ENCODE measurements at regions not wholly inside any gene's neighbourhood (a gene's known extent, or its start where the extent isn't known, plus 50 kb on each side); places are given as distances from the start of the nearest gene placed in this dataset.

- no peak overlapping the region for H3K4me3 ChIP-seq (ENCODE audit: low read depth, low read length)
- no peak for TF ChIP-seq CTCF (IDR thresholded peaks at IDR 0.05; ENCODE audit: borderline replicate concordance, insufficient read depth, low read depth, low read length)
Observed at GRCh38 chrX:114152130-114152529, 431.8 kb upstream of the HTR2C start.

- TF ChIP-seq CTCF (IDR thresholded peaks at IDR 0.05; ENCODE audit: borderline replicate concordance, insufficient read depth, low read depth, low read length): no peak
- no peak overlapping the region for H3K4me3 ChIP-seq (ENCODE audit: low read depth, low read length)
Observed at GRCh38 chrX:114134465-114134864, 449.4 kb upstream of the HTR2C start.

GRCh38 chrX:114127411-114128025, 456.4 kb upstream of the HTR2C start:
- no peak overlapping the region for H3K4me3 ChIP-seq (ENCODE audit: low read depth, low read length)
- TF ChIP-seq CTCF (IDR thresholded peaks at IDR 0.05; ENCODE audit: borderline replicate concordance, insufficient read depth, low read depth, low read length): no peak

GRCh38 chrX:114127005-114127404, 456.9 kb upstream of the HTR2C start:
- H3K4me3 ChIP-seq (ENCODE audit: low read depth, low read length): no peak overlapping the region
- TF ChIP-seq CTCF (IDR thresholded peaks at IDR 0.05; ENCODE audit: borderline replicate concordance, insufficient read depth, low read depth, low read length): no peak

GRCh38 chrX:114101081-114101480, 482.8 kb upstream of the HTR2C start:
- no peak overlapping the region for H3K4me3 ChIP-seq (ENCODE audit: low read depth, low read length)
- TF ChIP-seq CTCF (IDR thresholded peaks at IDR 0.05; ENCODE audit: borderline replicate concordance, insufficient read depth, low read depth, low read length): no peak

- no peak overlapping the region for H3K4me3 ChIP-seq (ENCODE audit: low read depth, low read length)
- TF ChIP-seq CTCF (IDR thresholded peaks at IDR 0.05; ENCODE audit: borderline replicate concordance, insufficient read depth, low read depth, low read length): no peak
Observed at GRCh38 chrX:114097866-114098265, 486.0 kb upstream of the HTR2C start.

GRCh38 chrX:114097427-114097826, 486.5 kb upstream of the HTR2C start:
- H3K4me3 ChIP-seq (ENCODE audit: low read depth, low read length): no peak overlapping the region
- no peak for TF ChIP-seq CTCF (IDR thresholded peaks at IDR 0.05; ENCODE audit: borderline replicate concordance, insufficient read depth, low read depth, low read length)

Data from GM12875 (cell line).